ENCODE measurements at regions not wholly inside any gene's neighbourhood (a gene's known extent, or its start where the extent isn't known, plus 50 kb on each side); places are given as distances from the start of the nearest gene placed in this dataset.

GRCh38 chr9:16070455-16071145 lies 517.8 kb downstream of the CCDC171 start:
- intact Hi-C loops (cut with DNase I): no loop called here
- TF ChIP-seq CTCF (IDR thresholded peaks at IDR 0.05): no peak
- TF ChIP-seq POLR2A (IDR thresholded peaks at IDR 0.05): no peak
- 75 to 90% methylated on average over 8 of the region's 8 CpGs for WGBS, 2 donors
- Histone ChIP-seq H3K4me3 (no peak overlapping the region), H3K9me3 (no peaks in the 10 kb centered on the region), H3K27me3 (no peaks in the 10 kb centered on the region), H3K27ac (no peak overlapping the region), H3K4me1 (no peaks in the 10 kb centered on the region), H3K36me3 (no peaks in the 10 kb centered on the region)
- no peak for DNase-seq

GRCh38 chr9:16071400-16071799 lies 518.6 kb downstream of the CCDC171 start:
- H3K27ac ChIP-seq: no peak overlapping the region
- WGBS, 2 donors: 67 to 79% methylated on average over 4 of the region's 4 CpGs
- intact Hi-C loops (cut with DNase I): no loop called here
- no peaks in the 10 kb centered on the region for H3K9me3 ChIP-seq
- no peaks in the 10 kb centered on the region for H3K27me3 ChIP-seq
- no peak for DNase-seq
- TF ChIP-seq POLR2A (IDR thresholded peaks at IDR 0.05) (no peak), CTCF (IDR thresholded peaks at IDR 0.05) (no peak)
- no peaks in the 10 kb centered on the region for H3K4me1 ChIP-seq
- no peaks in the 10 kb centered on the region for H3K36me3 ChIP-seq
- no peak overlapping the region for H3K4me3 ChIP-seq

GRCh38 chr9:16074963-16075362 lies 522.1 kb downstream of the CCDC171 start:
- Histone ChIP-seq H3K4me3 (no peak overlapping the region), H3K36me3 (no peaks in the 10 kb centered on the region), H3K9me3 (no peaks in the 10 kb centered on the region), H3K27me3 (no peaks in the 10 kb centered on the region), H3K27ac (no peak overlapping the region), H3K4me1 (no peaks in the 10 kb centered on the region)
- 11 to 46% methylated on average over 2 of the region's 2 CpGs for WGBS, 2 donors
- no peak for TF ChIP-seq CTCF (IDR thresholded peaks at IDR 0.05)
- no peak for TF ChIP-seq POLR2A (IDR thresholded peaks at IDR 0.05)
- DNase-seq: no peak
- intact Hi-C loops (cut with DNase I): no loop called here

GRCh38 chr9:16075696-16076095 lies 522.9 kb downstream of the CCDC171 start:
- TF ChIP-seq POLR2A (IDR thresholded peaks at IDR 0.05) (no peak), CTCF (IDR thresholded peaks at IDR 0.05) (no peak)
- Histone ChIP-seq H3K4me3 (no peak overlapping the region), H3K36me3 (no peaks in the 10 kb centered on the region), H3K27ac (no peak overlapping the region), H3K27me3 (no peaks in the 10 kb centered on the region), H3K4me1 (no peaks in the 10 kb centered on the region), H3K9me3 (no peaks in the 10 kb centered on the region)
- no peak for DNase-seq
- 86 to 100% methylated on average over 1 of the region's 1 CpG for WGBS, 2 donors
- intact Hi-C loops (cut with DNase I): no loop called here

GRCh38 chr9:16076511-16076910 lies 523.7 kb downstream of the CCDC171 start:
- H3K27ac ChIP-seq: no peak overlapping the region
- no peak overlapping the region for H3K4me3 ChIP-seq
- H3K27me3 ChIP-seq: no peaks in the 10 kb centered on the region
- WGBS, 2 donors: 74 to 80% methylated on average over 7 of the region's 7 CpGs
- H3K36me3 ChIP-seq: no peaks in the 10 kb centered on the region
- no peak for DNase-seq
- TF ChIP-seq POLR2A (IDR thresholded peaks at IDR 0.05) (no peak), CTCF (IDR thresholded peaks at IDR 0.05) (no peak)
- no peaks in the 10 kb centered on the region for H3K9me3 ChIP-seq
- intact Hi-C loops (cut with DNase I): no loop called here
- H3K4me1 ChIP-seq: no peaks in the 10 kb centered on the region

Measured in esophagus squamous epithelium (tissue), 5 donors.